Activated CD8-positive, alpha-beta memory T cell treated with anti-CD3 and anti-CD28 coated beads for 1 hour (primary cell): ENCODE measurements at regions not wholly inside any gene's neighbourhood (a gene's known extent, or its start where the extent isn't known, plus 50 kb on each side); places are given as distances from the start of the nearest gene placed in this dataset.
"Not testable (repeated sequence)": the region's sequence is repeated elsewhere in the genome, so short reads cannot be mapped to it uniquely, and the experiment has no call there.

Experiments
- DNase-seq, 2 donors: peaks; one replicate each; pipeline ENCODE4 v3.0.0-alpha.2; 2020; ENCODE audit warnings: low read depth in 1 of 2; ENCODE audit errors: extremely low read depth in 1 of 2

DNA sequence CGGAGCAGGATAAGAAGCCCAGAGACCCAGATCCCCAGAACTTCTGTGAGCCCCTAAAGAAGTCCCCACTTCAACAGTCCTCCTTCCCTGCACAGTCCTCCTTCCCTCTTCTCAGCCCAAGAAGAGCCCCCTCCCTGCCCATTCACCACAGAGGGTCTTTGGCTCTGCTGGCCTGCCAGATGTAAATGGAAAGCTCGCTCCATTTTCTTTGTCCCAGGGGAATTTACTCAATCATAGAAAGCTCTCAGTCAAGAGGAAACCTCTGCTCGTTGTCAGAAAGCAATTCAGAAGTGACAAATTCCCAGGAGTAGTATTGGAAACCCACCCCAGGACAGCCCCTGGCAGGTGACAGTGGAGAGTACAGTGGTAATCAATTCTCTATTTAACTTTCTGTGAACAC lies 105.5 kb upstream of the SMAD3 start:
- no peak for DNase-seq

DNA sequence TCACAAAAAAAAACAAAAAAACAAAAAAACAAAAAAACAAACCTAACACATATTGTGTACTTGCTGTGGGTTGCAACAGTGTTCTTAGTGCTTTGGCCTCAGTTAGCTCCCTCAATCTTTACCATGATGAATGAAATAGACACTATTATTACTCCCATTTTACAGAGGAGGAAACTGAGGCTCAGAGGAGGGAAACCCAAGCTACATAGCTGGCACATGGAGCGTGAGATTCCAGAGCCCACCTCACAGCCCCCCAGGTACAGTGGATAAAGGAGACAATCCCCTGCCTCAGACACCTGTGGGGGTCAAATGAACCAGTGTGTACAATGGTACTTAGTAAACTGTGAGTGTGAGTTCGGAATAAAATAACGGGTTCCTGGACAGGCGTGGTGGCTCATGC lies 104.9 kb upstream of the SMAD3 start:
- no peak for DNase-seq

DNA sequence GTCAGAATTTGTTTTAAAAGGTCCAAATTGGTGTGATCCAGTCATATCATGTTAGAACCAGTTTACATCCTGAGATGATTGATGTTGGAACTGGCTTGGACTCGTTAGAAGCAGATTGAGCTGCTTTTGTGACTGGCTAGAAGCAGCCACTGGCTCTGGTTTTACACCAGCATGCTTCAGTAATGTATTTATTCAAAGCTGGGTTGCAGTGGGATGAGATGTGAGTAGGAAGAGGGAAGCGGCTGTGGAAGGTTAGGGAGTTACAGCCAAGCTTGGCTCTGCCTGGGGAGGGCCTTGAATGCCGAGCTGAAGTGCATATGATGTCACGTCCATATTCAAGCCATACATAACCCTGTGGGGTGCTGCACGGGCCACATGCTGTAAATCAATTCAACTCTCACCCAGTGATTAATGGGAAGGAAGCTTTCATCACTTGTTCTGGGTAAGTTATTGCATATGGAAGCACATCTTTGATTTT lies 104.0 kb upstream of the SMAD3 start:
- DNase-seq = no peak

DNA sequence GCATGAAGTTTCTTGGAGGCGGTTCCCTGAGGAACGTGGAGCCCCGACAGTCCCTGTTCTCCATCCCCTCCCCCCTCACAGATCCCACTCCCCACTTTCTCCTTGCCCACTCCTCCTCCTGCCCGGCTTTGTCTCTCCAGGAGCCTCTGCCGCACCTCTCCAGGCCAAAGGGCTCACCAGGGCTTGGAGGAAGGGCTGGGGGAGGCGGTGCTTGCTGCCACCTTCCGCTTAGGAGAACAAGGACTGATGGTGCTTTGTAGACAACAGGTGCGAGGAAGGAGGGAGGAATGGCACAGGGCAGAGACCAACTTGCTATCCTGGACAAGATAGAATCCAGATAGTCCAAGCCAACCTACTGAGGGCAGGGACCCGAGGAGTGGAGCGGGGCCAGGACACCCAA lies 103.5 kb upstream of the SMAD3 start:
- DNase-seq = no peak

DNA sequence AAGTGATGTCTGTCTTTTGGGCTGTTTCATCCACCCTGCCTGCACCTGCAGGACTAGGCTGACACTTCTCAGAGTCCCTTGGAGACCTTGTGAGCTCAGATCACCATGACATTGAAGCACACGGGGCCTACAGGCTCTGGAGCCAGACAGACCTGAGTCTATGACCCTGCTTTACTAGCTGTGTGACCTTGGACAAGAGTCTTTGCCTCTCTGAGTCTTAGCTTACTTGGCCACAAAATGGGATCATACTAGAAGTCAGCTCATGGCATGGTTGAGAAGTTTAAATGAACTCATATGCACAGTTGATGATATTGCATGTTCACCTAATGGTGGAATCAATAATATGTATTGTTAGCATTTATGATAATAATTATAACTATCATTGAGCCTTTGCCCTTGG lies 102.9 kb upstream of the SMAD3 start:
- no peak for DNase-seq

DNA sequence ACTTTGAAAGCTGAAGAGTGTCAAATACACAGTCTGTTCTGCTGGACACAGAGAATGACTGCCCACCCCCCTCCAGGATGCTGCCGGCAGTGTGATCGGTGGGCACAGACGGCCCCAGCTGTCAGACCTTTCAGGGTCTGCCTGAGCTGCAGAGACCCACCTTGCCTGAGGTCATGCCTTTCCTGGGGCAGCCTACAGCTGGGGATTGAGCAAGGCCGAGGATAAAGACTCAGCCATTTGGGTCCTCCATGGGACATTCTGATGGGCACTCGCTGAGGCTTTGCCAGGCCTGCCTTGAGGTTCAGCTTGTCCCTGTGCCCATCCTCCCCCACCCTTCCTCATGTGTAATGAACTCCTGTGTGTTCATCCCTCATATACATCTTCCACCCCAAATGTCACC lies 102.3 kb upstream of the SMAD3 start:
- DNase-seq = no peak

DNA sequence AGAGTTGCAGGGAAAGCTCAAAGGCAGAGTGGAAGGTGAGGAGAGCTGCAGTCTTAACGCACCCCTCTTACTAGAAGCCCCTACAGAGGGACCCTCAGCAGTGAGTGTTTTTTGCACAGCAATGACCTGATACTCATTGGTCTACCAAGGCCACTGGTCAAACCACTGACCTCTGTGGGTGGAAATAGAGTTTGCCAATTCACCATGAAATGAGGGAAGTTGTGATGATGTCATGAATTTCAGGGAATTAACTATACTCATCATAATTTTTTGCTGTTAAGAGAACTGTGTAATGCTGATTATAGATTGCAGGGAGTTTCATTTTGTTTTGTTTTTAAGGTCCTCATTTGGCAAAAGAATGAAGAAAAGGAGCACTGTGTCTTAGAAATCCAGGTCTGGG lies 101.7 kb upstream of the SMAD3 start:
- no peak for DNase-seq

DNA sequence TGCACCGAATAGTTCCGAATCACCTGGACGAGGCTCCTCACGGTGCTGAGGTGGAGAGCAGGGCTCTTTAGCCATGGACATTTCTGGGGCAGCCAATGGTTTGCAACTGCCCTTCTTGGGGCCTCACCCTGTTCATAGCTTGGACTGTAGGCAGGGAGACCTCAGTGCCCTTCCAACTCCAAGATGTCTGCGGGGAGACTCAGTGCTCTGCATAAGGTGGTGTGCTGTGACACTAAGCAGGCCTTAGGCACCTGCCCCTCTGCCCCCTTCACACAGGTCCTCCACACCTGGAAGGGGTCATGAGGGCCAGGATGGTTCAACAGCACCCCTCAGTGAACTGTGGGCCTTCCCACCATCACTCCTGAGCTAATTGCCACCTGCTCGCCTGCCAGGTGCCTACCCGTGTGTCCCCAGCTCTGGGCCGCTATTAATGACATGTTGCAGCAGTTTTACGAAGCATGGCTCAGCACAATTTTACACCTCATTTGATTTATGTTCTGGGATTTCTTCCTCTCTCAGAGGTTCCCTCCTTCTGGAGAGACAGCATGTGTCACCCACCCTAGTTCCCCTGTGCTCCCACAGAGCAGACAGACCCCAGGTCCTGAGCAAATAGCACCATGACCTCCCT lies 101.2 kb upstream of the SMAD3 start:
- no peak for DNase-seq

DNA sequence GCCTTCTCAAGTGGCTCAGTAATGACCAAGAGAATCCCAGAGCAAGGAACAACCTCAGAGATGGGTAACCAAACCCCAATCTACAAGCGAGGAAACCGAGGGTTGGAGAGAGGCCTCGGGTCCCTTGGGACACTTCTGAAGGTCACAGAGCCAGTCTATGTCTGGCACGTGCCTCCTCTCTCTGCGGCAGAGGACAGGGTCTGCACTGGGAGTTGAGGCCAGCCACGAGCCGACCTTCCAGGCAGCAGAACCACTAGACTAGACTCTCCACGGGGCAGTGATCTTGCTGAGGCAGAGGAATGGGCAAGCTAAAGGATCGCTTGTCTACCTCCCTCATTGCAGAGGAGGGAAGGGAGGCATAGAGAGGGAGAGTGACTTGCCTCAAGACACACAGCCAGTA lies 100.6 kb upstream of the SMAD3 start:
- DNase-seq = no peak

DNA sequence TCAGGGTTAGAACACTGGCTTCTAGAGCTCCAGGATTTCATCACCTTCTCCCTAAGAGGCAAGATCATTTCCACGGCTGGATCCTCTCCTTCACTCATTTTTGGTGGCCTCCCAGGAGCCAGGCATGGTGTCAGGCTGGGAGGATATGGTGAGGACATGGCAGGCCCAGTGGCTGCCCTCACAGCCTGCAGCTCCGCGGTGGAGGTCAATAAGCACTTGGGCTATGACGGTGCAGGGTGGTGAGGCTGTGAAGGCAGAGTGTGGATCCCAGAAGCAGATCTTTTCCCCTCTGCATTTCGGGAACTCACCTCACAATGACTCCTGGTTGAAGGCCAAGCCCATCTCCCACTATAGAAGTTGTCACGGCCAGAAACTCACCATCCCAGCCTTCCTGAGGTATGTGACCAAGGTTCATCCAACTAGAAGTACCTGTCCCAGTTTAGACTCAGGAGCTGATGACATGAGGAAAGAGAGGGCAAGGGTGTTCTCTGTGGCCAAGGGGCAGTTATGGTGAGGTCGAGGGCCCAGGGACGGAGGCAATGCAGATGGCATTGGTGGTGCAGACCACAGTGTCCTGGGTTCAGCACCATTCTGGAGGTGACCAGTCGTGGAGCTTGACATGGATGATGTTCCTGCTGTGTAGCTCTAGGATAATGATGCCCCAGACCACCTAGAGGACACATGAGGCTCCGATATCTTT lies 100.1 kb upstream of the SMAD3 start:
- no peak for DNase-seq

DNA sequence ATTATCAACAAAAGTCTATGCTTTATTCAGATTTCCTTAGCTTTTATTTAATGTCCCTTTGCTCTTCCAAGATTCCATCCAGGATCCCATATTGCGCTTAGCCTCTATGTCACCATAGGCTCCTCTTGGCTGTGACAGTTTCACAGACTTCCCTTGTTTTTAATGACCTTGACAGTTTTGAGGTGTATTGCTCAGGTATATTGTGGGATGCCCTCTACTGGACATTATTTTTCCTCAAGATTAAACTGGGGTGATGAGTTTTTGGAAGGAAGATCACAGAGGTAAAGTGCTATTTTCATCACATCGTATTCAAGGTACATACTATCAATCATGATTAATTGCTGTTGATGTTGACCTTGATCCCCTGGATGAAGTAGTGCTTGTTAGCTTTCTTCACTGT lies 99.1 kb upstream of the SMAD3 start:
- no peak for DNase-seq

DNA sequence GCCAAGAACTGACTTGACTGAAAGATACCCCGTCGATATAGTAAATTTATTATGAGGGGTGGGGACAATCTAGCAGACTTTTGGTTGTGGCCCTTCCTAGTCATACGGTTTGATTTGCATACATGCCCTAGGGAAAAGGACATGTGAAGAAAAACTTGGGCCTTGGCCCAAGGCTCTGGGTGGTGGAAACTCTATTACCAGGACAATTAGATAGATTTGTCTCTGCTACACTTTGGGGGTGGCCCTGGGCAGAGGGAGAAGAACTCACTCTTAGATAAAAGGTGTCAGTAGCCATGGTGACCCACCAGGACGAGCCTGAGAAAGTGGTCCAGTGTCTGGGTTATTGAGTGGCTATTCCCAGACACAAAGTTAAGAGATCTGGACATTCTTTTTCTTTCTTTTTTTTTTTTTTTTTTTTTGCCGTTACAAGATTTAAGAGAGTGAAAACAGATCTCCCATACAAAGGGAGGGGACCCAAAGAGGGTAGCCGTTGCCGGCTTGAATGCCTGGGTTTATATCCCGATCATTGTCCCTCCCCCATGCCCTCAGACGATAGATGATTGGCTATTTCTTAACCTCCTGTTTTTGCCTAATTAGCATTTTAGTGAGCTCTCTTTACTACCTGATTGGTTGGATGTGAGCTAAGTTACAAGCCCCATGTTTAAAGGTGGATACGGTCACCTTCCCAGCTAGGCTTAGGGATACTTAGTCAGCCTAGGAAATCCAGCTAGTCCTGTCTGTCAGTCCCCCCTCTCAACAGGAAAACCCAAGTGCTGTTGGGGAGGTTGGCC lies 96.4 kb upstream of the SMAD3 start:
- DNase-seq = no peak

DNA sequence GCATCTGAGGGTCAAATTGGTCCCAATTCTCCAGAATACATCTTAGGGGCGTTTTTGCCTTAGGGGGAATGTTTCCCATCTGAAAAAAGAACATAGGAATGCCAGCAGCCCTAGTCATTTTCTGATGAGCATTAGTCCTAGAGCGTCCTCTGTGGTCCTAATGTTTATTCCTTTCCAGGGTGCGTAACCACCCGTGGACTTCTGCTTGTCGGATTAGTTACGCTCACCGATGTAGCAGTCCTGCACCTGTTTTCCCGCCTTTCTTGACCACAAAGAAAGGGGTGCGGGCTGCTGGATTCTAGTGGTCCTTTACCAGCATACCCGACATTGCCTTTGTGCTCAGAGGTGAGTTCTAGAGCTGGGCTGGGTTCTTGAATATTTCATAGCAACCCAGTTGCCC lies 91.3 kb upstream of the SMAD3 start:
- not testable (repeated sequence) for DNase-seq

DNA sequence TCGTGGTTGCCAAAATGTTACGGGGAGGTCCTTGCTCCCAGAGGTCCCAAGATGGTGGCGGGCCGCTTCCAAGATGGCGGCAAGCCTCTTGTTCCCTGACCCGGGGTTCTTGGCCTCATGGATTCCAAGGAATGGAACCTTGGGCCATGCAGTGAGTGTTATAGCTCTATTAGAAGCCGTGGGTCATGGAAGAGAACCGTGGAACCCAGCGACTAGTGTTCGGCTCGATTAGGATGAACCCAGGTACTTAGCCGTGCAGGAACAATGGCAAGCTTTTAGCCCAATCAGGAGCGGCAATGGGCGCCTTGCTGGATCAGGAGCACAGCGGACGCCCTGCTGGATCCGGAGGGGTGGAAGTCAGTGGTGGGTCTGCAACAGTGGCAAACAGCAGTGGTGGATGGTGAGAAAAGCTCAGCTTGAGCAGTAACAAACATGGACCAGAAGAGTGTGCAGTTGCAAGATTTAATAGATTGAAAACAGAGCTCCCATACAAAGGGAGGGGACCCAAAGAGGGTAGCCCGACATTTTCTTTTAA lies 89.2 kb upstream of the SMAD3 start:
- not testable (repeated sequence) for DNase-seq

DNA sequence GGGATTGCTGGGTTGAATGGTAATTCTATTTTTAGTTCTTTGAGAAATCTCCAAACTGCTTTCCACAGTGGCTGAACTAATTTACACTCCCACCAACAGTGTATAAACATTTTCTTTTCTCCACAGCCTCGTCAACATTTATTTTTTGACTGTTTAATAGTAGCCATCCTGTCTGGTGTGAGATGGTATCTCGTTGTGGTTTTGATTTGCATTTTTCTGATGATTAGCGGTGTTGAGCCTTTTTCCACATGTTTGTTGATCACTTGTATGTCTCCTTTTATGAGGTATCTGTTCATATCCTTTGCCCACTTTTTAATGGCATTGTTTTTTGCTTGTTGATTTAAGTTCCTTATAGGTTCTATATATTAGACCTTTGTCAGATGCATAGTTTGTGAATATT lies 85.1 kb upstream of the SMAD3 start:
- not testable (repeated sequence) for DNase-seq

DNA sequence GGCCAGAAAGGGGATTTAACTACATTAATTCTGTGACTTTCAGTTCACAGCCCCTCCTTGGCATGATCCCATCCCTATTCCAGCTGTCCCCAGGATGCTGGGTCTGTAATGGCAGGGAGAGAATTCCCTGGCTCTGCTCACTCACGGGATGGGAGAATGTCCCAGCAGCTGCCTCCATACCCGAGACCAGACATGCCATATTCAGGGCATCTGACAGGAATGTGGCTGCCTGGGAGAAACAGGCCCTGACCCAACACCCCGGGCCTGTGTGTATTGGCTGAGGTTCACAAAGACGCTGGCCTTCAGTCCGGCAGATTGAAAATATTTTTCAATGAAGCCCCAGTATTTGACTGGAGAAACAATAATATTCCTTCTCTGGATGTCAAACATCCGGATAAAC lies 83.6 kb upstream of the SMAD3 start:
- DNase-seq = no peak

DNA sequence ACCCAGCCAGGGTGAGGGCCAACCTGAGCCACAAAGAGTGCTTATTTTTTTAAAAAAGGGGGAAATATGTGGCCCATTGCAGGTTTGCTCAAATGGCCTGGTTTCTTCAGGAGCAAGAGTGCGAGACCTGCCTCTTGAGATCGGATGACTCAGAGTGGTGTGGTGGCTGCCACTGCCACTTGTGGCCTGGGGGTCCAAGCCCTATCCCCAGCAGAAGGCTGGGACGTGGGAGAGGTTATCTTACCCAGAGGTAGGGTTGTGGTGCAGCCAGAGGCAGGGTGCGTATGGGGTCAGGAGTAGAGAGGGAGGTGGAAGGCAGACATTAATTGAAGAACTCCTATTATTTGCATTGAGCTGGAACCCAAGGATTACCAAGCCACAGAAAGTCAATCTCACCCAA lies 83.2 kb upstream of the SMAD3 start:
- DNase-seq = no peak

DNA sequence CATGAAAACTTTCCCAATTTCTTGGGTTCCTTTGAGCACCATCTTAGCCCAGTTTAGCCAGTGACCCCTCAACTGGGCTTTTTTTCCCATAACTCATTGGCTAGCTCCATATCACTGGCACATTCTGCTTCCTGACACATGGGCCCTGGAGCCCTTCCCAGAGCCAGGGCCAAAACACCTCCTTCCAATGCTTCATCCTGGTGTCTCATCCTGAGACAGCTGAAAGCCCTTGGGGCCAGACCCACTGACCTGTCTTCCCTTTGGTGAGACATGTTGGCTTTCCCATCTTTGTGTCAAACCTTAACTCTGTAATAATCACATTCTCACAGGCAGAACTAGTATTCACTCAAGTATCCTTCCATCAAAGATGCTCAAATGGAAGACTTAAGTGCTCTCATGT lies 82.6 kb upstream of the SMAD3 start:
- DNase-seq = no peak

DNA sequence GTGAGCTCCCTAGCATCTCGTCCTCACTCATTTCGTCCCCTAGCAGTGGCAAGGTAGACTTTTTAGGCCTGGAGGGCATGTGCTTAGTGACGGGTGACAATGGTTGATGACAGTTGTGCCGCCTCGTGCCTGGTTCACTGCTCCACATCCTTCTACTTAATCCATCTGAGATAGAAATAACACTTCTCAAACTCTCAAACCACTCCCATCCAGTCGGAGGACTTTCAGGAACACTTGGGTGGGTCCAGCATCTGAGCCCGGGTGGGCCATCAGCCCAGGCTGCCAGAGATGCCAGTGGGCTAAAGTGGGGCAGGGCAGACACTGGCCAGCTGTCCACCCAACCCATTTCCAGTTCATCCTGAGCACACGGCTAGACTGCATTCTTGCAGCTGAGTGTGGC lies 79.7 kb upstream of the SMAD3 start:
- DNase-seq = no peak

DNA sequence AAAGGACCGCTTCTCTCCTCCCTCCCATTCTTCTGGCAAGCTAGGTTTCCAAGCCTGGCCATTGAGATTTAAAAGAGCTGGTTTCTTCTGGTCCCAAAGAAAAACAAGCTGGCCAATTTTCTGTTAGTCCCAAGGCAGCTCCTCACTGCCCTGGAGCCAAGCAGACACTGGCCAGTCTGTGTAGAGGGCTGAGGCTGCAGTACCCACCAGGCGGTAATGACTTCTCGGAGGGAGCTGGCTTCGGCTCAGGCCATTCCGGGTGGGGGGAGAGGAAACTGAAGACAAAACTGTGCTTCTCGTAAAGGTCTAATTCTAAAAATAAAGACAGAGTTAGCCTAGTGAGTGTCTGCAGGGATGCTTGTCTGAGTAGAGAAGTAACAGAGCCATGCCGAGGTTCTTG lies 78.5 kb upstream of the SMAD3 start:
- DNase-seq = no peak

DNA sequence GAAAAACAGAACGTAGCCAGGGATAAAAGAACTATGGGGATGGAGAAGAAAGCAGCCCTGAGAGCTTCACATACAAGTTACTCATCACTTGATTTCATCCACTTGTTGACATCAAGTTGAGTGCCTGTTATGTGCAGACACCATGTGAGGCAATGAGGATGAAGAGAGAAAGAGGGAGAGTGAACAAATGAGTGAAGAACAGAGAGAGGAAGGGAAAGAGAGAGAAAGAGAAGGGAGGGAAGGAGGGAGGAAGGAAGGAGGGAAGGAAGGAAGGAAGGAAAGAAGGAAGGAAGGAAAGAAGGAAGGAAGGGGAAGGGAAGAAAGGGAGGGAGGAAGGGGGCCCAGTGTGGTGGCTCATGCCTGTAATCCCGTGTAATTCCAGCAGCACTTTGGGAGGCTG lies 72.3 kb upstream of the SMAD3 start:
- no peak for DNase-seq
